ENCODE measurements at regions not wholly inside any gene's neighbourhood (a gene's known extent, or its start where the extent isn't known, plus 50 kb on each side); places are given as distances from the start of the nearest gene placed in this dataset.

DNA sequence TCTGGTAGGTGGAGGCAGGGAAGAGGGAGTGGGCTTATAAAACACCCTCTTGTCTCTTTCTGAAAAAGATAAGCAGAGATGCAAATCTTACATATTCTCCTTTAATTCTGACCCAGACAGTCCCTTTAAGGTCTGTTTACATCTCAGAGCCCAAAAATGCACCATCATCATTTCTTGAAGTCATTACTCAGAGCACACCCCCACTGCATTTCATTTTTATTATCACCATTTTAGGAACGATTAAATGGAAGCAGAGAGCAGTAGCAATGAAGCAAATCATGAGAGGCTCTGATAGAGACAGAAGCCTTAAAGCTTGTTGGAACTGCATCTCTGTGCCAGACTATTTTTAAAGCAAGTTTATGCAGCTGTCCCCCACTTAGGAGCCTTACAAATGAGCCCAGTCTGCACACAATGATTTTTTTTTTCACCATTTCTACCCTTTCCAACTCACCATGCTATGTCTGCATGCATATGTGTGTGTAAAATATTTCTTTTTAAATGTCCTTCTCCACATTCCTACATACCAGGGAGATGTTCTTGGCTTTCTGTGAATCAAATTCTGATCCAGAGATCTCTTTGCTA lies 311.0 kb downstream of the GRIN2B start:
- H3K79me2 ChIP-seq (ENCODE audit: insufficient read depth, low read length) = no peaks in the 10 kb centered on the region
- DNase-seq (ENCODE audit: low spot score) = no peak
- H3K4me2 ChIP-seq (ENCODE audit: low read depth, low read length) = no peak overlapping the region
- no peak overlapping the region for H2AFZ ChIP-seq (ENCODE audit: low read length)
- TF ChIP-seq NR2F2 (IDR thresholded peaks at IDR 0.05; ENCODE audit: borderline replicate concordance, low read depth) (no peak), ZNF776 (CRISPR knock-in tag; IDR thresholded peaks at IDR 0.05) (no peak), SCMH1 (CRISPR knock-in tag; IDR thresholded peaks at IDR 0.05; ENCODE audit: borderline replicate concordance) (no peak), ZC3H4 (CRISPR knock-in tag; IDR thresholded peaks at IDR 0.05; ENCODE audit: borderline replicate concordance) (no peak), MAFK (conservative IDR thresholded peaks at IDR 0.05 in 1 of 2, IDR thresholded peaks at IDR 0.05 in 1 of 2; ENCODE audit: low read length in 2 of 2) (peak; percentile 71 to 90), NFKBIZ (CRISPR knock-in tag; IDR thresholded peaks at IDR 0.05) (no peak), MAFF (IDR thresholded peaks at IDR 0.05; ENCODE audit: low read depth, low read length) (peak; percentile 84), RORA (CRISPR knock-in tag; IDR thresholded peaks at IDR 0.05) (no peak), FOXM1 (CRISPR knock-in tag; IDR thresholded peaks at IDR 0.05) (no peak)
- TF ChIP-seq, protein P1, sequence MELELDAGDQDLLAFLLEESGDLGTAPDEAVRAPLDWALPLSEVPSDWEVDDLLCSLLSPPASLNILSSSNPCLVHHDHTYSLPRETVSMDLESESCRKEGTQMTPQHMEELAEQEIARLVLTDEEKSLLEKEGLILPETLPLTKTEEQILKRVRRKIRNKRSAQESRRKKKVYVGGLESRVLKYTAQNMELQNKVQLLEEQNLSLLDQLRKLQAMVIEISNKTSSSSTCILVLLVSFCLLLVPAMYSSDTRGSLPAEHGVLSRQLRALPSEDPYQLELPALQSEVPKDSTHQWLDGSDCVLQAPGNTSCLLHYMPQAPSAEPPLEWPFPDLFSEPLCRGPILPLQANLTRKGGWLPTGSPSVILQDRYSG (CRISPR knock-in tag; IDR thresholded peaks at IDR 0.05) = no peak
- TF ChIP-seq, protein P2, sequence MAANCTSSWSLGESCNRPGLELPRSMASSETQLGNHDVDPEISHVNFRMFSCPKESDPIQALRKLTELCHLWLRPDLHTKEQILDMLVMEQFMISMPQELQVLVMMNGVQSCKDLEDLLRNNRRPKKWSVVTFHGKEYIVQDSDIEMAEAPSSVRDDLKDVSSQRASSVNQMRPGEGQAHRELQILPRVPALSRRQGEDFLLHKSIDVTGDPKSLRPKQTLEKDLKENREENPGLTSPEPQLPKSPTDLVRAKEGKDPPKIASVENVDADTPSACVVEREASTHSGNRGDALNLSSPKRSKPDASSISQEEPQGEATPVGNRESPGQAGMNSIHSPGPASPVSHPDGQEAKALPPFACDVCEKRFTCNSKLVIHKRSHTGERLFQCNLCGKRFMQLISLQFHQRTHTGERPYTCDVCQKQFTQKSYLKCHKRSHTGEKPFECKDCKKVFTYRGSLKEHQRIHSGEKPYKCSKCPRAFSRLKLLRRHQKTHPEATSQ (CRISPR knock-in tag; IDR thresholded peaks at IDR 0.05; ENCODE audit: borderline replicate concordance) = no peak
- TF ChIP-seq, protein P3, sequence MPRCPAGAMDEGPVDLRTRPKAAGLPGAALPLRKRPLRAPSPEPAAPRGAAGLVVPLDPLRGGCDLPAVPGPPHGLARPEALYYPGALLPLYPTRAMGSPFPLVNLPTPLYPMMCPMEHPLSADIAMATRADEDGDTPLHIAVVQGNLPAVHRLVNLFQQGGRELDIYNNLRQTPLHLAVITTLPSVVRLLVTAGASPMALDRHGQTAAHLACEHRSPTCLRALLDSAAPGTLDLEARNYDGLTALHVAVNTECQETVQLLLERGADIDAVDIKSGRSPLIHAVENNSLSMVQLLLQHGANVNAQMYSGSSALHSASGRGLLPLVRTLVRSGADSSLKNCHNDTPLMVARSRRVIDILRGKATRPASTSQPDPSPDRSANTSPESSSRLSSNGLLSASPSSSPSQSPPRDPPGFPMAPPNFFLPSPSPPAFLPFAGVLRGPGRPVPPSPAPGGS (CRISPR knock-in tag; IDR thresholded peaks at IDR 0.05) = no peak
- TF ChIP-seq, protein P4, sequence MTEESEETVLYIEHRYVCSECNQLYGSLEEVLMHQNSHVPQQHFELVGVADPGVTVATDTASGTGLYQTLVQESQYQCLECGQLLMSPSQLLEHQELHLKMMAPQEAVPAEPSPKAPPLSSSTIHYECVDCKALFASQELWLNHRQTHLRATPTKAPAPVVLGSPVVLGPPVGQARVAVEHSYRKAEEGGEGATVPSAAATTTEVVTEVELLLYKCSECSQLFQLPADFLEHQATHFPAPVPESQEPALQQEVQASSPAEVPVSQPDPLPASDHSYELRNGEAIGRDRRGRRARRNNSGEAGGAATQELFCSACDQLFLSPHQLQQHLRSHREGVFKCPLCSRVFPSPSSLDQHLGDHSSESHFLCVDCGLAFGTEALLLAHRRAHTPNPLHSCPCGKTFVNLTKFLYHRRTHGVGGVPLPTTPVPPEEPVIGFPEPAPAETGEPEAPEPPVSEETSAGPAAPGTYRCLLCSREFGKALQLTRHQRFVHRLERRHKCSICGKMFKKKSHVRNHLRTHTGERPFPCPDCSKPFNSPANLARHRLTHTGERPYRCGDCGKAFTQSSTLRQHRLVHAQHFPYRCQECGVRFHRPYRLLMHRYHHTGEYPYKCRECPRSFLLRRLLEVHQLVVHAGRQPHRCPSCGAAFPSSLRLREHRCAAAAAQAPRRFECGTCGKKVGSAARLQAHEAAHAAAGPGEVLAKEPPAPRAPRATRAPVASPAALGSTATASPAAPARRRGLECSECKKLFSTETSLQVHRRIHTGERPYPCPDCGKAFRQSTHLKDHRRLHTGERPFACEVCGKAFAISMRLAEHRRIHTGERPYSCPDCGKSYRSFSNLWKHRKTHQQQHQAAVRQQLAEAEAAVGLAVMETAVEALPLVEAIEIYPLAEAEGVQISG (CRISPR knock-in tag; IDR thresholded peaks at IDR 0.05) = no peak
- FAIRE-seq = no peak
- ATAC-seq = no peak
- in situ Hi-C loops (cut with HindIII; ENCODE audit: extremely low pct_ligation_motif_present, low pct_unique_long_range_greater_than_20kb) = no loop called here
- 0% methylated on average over 1 of the region's 1 CpG for WGBS (ENCODE audit: low lambda C conversion rate)
- intact Hi-C loops (cut with micrococcal nuclease; ENCODE audit: unreplicated experiment) = no loop called here
- no peak overlapping the region for H3K27ac ChIP-seq (ENCODE audit: extremely low read length, insufficient read depth, low read length)
- POLR2A ChIA-PET = no interaction called here
- no peaks in the 10 kb centered on the region for H4K20me1 ChIP-seq (ENCODE audit: insufficient read depth, low read length)
- no peaks in the 10 kb centered on the region for H3K9me3 ChIP-seq (ENCODE audit: low read length)
- no peaks in the 10 kb centered on the region for H3K36me3 ChIP-seq (replicated peaks in 1 of 2; ENCODE audit: control insufficient read depth in 1 of 2, insufficient read depth in 2 of 2, low read length in 2 of 2)
- no peak overlapping the region for H3K4me3 ChIP-seq (replicated peaks in 1 of 3; ENCODE audit: insufficient read depth in 1 of 3, low read depth in 2 of 3, low read length in 3 of 3)
- H3K27me3 ChIP-seq (ENCODE audit: control insufficient read depth in 1 of 2, insufficient read depth in 2 of 2, low read length in 2 of 2) = no peaks in the 10 kb centered on the region; a peak in 1 of 5 replicates
- no peaks in the 10 kb centered on the region for H3K4me1 ChIP-seq (ENCODE audit: insufficient read depth, low read length)
- CTCF ChIA-PET (ENCODE audit: low intra/inter-chr PET ratio, low total read pairs) = no interaction called here
- no peak overlapping the region for H3K9ac ChIP-seq (ENCODE audit: insufficient read depth, low read depth, low read length)
- no TSS peak for BruUV-seq (replicated peaks)

All from HepG2 (cell line).